ENCODE measurements at regions not wholly inside any gene's neighbourhood (a gene's known extent, or its start where the extent isn't known, plus 50 kb on each side); places are given as distances from the start of the nearest gene placed in this dataset.

GRCh38 chr4:185071236-185071811 lies 53.0 kb downstream of the HELT start:
- no peak for DNase-seq (ENCODE audit: missing footprints)

DNA sequence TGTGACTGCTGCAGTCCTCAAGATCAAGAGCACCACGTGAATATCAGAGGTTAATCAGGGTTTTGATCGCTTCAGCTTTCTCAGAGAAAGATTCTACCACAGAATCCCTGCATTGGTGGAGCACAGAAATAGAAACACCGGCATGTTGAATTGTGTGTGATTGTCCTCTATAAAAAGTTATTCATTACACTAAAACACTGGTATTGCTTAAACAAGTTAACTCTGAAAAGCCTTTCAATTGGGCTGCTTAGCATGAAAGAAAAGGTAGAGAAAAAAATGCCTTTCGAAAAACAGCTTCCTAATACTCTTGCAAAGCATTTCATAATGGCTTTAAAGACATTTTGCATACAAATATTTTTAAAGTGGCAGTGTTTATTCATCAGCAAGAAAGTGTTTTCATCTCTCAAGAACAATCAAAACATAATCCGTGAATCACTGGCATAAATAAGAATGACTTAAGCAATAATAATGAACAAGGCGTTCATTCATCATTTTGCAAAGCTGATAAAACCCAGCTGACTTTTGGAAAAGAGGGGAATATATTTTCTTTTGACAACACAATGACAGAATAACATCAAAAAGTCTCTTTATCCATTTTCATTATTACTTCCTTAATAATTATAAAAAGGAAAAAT lies 61.1 kb downstream of the HELT start:
- DNase-seq (ENCODE audit: missing footprints) = no peak
- ATAC-seq = no peak
- intact Hi-C loops (cut with DNase I) = no loop called here

More at GRCh38 chr4:185071236-185071811, 53.0 kb downstream of the HELT start:
- intact Hi-C loops (cut with DNase I) = no loop called here
- ATAC-seq = peak; percentile 62

DNA sequence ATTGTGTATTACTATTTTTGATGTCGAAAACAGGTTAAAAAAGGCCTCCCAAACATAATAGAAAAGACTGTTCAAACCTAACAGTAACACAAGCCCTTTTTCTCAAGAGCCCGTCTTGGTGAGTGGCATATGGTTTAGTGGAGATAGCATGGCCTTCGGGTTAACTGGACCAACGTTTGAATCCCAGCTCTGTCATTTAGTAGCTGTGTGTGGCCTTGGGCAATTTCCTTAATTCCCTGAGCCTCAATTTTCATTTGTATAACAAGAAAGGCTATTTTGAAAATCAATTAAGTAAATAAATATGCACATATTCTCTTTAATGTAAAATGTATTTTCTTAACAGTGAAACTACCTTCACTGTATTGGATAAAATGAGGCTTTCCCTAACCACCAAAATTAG lies 62.3 kb downstream of the HELT start:
- intact Hi-C loops (cut with DNase I) = no loop called here
- no peak for ATAC-seq
- no peak for DNase-seq (ENCODE audit: missing footprints)

DNA sequence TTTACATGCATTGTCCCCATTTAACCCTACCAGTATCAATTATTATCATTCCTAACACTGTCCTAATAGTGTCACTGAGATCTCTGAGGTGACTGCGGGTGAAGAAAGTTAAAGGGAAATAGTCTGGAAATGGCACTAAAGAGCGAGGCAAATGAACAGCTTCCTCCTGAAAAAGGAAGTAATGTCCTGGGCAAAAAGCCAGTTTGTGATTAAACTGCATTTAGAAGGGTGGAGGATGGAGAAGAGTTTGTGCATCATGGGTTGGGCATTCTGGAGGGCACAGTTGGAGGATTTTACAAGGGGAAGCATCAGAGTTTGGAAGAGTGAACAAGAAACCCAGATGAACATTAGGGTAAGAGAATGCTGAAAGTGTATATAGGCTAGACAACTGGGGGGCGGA lies 60.5 kb upstream of the SLC25A4 start:
- ATAC-seq (no peak), DNase-seq (ENCODE audit: missing footprints) (no peak)
- intact Hi-C loops (cut with DNase I) = no loop called here

DNA sequence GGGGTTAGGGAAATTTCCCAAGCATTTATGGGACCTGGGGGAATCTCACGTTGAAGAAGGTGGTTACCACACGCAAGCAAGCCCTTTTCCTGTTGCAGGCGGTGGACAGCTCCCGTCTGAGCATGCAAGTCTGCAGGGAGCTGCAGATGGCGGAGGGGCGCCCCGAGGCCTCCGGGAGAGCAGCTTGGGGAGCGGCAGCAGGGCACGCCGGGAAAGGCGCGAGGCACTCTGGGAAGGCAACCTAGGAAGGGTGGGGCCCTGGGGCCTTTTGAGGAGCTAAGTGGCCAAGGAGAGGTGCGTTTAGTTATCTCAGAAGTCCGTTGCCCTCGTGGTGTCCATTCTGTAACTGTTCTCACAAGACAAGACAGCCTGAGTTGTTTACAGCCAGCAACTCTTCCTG lies 57.0 kb upstream of the SLC25A4 start:
- ATAC-seq (no peak), DNase-seq (ENCODE audit: missing footprints) (no peak)
- intact Hi-C loops (cut with DNase I) = no loop called here

- intact Hi-C loops (cut with DNase I) = no loop called here
- no peak for ATAC-seq
Observed at GRCh38 chr4:185088899-185089298, 54.2 kb upstream of the SLC25A4 start.

GRCh38 chr4:185090592-185090991 lies 52.5 kb upstream of the SLC25A4 start:
- ATAC-seq = no peak
- intact Hi-C loops (cut with DNase I) = no loop called here
- no peak for DNase-seq (ENCODE audit: missing footprints)

More at GRCh38 chr4:185088899-185089298, 54.2 kb upstream of the SLC25A4 start:
- DNase-seq (ENCODE audit: missing footprints) = no peak

- intact Hi-C loops (cut with DNase I) = no loop called here
- DNase-seq (ENCODE audit: missing footprints) (no peak), ATAC-seq (no peak)
Observed at GRCh38 chr4:185092535-185093197, 50.4 kb upstream of the SLC25A4 start.
